Astrocyte (in vitro differentiated cells and primary cell): ENCODE measurements at regions not wholly inside any gene's neighbourhood (a gene's known extent, or its start where the extent isn't known, plus 50 kb on each side); places are given as distances from the start of the nearest gene placed in this dataset.

Source experiments
- EZH2 ChIP-seq: IDR thresholded peaks from 2 replicates; pipeline ENCODE4 v1.6.1; 2012; ENCODE audit warnings: mild to moderate bottlenecking, low read length, inconsistent platforms; ENCODE audit not compliant: insufficient read depth
- TF ChIP-seq, protein P1 (sequence below): IDR thresholded peaks from 2 replicates; pipeline ENCODE4 v1.5.1; 2011; ENCODE audit warnings: low read depth, mild to moderate bottlenecking, inconsistent platforms, low read length, moderate library complexity; ENCODE audit not compliant: insufficient read depth

DNA sequence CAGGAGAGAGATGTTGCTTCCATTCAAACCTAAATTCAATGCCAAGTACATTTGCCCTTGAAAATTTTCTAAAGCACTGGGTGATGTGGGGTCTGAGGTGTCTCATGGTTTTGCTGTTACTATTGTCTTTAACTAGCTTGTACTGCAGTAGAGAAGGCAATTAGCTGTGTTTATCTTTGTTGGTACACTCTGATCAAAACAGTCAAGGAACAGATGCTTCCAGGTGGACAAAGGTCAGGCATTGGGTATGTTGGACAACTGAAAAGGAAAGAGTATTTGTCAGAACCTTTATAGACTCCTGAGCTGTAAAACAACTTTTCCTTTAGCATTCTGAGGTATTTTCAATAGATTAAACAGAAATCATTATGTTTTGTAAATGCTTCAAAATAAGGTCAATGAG lies 2228.7 kb upstream of the WWC1 start:
- TF ChIP-seq, protein P1, sequence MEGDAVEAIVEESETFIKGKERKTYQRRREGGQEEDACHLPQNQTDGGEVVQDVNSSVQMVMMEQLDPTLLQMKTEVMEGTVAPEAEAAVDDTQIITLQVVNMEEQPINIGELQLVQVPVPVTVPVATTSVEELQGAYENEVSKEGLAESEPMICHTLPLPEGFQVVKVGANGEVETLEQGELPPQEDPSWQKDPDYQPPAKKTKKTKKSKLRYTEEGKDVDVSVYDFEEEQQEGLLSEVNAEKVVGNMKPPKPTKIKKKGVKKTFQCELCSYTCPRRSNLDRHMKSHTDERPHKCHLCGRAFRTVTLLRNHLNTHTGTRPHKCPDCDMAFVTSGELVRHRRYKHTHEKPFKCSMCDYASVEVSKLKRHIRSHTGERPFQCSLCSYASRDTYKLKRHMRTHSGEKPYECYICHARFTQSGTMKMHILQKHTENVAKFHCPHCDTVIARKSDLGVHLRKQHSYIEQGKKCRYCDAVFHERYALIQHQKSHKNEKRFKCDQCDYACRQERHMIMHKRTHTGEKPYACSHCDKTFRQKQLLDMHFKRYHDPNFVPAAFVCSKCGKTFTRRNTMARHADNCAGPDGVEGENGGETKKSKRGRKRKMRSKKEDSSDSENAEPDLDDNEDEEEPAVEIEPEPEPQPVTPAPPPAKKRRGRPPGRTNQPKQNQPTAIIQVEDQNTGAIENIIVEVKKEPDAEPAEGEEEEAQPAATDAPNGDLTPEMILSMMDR, result no peak
- no peak for TF ChIP-seq EZH2
